SK-N-SH treated with all-trans-retinoic acid at 6 μM for 48 hours (cell line): ENCODE measurements at regions not wholly inside any gene's neighbourhood (a gene's known extent, or its start where the extent isn't known, plus 50 kb on each side); places are given as distances from the start of the nearest gene placed in this dataset.

Experiments
- BACH2 ChIP-seq: fragments of 250-450 bp; sonication (Bioruptor Pico); IDR thresholded peaks from 2 replicates; pipeline ENCODE4 v1.9.0; 2021; ENCODE audit warnings: mild to moderate bottlenecking, borderline replicate concordance
- ZFP30 ChIP-seq: fragments of 450-650 bp; formaldehyde crosslinking; IDR thresholded peaks from 2 replicates; pipeline ENCODE4 v1.5.0; 2022; ENCODE audit warnings: mild to moderate bottlenecking, moderate library complexity
- TF ChIP-seq, protein P1 (sequence below): fragments of 250-450 bp; sonication (Bioruptor Pico); IDR thresholded peaks from 2 replicates; pipeline ENCODE4 v1.5.1; 2020; ENCODE audit warnings: low read depth, mild to moderate bottlenecking, moderate library complexity

GRCh38 chr11:13851691-13852090, 110.8 kb upstream of the SPON1 start:
- TF ChIP-seq, protein P1, sequence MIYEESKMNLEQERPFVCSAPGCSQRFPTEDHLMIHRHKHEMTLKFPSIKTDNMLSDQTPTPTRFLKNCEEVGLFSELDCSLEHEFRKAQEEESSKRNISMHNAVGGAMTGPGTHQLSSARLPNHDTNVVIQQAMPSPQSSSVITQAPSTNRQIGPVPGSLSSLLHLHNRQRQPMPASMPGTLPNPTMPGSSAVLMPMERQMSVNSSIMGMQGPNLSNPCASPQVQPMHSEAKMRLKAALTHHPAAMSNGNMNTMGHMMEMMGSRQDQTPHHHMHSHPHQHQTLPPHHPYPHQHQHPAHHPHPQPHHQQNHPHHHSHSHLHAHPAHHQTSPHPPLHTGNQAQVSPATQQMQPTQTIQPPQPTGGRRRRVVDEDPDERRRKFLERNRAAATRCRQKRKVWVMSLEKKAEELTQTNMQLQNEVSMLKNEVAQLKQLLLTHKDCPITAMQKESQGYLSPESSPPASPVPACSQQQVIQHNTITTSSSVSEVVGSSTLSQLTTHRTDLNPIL (CRISPR knock-in tag) = no peak
- TF ChIP-seq ZFP30 (CRISPR knock-in tag) = no peak
- TF ChIP-seq BACH2 (CRISPR knock-in tag) = no peak
